GM21723 (cell line): ENCODE measurements at regions not wholly inside any gene's neighbourhood (a gene's known extent, or its start where the extent isn't known, plus 50 kb on each side); places are given as distances from the start of the nearest gene placed in this dataset.
"Not testable (repeated sequence)": the region's sequence is repeated elsewhere in the genome, so short reads cannot be mapped to it uniquely, and the experiment has no call there.

ENCODE experiments used
- ATAC-seq: cut with Tn5 transposase; IDR thresholded peaks from one replicate; pipeline ENCODE4 v1.9.1; 2021; ENCODE audit warnings: mild to moderate bottlenecking, moderate library complexity; ENCODE audit not compliant: unreplicated experiment

GRCh38 chr5:82661933-82662332, 383.8 kb upstream of the RPS23 start:
- no peak for ATAC-seq

- ATAC-seq = no peak
Observed at GRCh38 chr5:82661462-82661861, 383.3 kb upstream of the RPS23 start.

GRCh38 chr5:82659115-82659514, 381.0 kb upstream of the RPS23 start:
- no peak for ATAC-seq

DNA sequence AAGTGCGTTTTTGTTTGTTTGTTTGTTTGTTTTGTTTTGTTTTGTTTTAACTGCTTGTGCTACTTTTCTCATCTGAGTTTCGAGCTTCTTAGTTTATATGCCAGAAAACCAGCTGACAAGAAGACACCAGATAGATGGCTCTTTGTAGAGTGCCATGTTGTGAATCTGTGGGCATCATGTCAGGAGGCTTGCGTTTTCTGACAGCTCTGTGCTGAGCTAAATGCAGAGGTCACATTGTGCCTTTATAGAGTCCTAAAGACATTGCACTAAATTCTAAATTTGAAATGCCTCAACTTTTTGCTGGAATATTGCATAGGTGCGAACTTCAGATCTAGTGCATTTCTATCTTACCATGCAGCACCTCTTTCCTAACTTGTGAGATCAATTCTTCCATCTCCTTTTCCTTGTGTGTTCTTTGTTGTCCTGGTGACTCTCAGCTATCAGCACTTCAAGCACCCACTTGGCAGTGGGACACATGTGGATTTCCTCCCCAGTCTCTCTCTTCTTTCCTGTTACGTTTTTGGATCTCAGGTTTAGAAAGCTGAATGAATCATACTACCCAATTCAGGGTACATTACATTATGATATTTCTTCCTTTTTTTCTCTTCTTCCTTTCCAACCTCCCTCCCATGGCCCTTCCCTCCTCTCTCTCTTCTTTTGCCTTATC, 379.0 kb upstream of the RPS23 start:
- no peak for ATAC-seq

DNA sequence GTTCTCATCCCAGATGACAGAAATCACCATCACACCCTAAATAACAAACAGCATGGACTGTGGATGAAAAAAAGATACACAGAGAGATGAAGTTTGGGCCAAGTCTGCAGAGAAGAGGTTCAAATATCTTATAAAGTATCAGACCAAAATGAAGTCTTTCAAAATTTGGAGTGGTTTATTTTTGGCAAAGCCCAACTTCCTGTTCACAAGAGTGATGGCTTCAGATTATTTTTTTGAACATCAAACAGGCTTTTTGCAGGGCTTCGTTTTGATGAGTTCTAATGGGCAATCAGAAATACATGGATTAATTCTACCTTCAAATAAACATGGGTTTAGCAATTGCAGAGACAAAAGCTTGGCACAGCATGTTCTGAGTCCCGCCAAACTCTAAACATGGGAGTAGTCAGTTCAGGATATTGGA, 378.2 kb upstream of the RPS23 start:
- no peak for ATAC-seq

GRCh38 chr5:82655078-82655477, 376.9 kb upstream of the RPS23 start:
- ATAC-seq = no peak

DNA sequence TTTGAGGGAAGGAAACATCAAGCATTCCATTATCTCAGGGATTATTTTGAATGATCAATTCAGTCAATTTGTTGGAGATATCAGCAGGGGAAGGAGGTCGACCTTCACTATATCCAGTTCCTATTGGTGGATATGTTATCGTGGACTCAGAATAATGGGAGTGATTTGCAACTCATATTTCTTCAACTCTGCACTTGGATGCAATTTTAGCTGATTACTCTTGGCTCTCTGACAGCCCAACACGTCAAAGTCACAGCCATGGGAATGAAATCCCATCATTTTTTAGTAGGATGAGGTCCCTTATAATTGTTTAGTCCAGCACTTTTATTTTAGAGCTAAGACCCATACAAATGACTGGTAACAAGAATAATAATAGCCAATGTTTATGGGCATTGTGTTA, 371.8 kb upstream of the RPS23 start:
- ATAC-seq = no peak

DNA sequence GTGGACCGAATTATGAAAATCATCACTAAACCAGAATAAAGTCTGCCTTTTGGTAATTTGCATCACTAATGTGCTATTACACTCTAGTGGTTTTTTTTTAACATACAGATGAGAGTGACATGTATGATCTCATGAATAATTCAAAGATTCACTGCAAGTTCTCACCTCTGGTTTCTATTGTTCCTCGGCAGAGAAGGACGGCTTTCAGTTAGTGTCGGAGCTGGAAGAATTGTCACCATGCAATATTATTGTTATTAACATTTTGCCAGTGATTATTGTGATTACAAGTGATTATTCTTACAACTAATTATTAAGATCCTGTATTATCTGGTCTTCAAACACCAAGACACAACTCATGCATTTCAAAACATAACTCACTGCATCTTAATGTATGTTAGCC, 366.6 kb upstream of the RPS23 start:
- no peak for ATAC-seq

GRCh38 chr5:82644229-82644628, 366.1 kb upstream of the RPS23 start:
- no peak for ATAC-seq

- no peak for ATAC-seq
Observed at GRCh38 chr5:82642313-82642712, 364.2 kb upstream of the RPS23 start.

- ATAC-seq = no peak
Observed at GRCh38 chr5:82641331-82642003, 363.3 kb upstream of the RPS23 start.

- no peak for ATAC-seq
Observed at GRCh38 chr5:82640916-82641315, 362.8 kb upstream of the RPS23 start.

GRCh38 chr5:82639393-82640144, 361.4 kb upstream of the RPS23 start:
- ATAC-seq = no peak

- no peak for ATAC-seq
Observed at GRCh38 chr5:82636591-82636990, 358.4 kb upstream of the RPS23 start.

DNA sequence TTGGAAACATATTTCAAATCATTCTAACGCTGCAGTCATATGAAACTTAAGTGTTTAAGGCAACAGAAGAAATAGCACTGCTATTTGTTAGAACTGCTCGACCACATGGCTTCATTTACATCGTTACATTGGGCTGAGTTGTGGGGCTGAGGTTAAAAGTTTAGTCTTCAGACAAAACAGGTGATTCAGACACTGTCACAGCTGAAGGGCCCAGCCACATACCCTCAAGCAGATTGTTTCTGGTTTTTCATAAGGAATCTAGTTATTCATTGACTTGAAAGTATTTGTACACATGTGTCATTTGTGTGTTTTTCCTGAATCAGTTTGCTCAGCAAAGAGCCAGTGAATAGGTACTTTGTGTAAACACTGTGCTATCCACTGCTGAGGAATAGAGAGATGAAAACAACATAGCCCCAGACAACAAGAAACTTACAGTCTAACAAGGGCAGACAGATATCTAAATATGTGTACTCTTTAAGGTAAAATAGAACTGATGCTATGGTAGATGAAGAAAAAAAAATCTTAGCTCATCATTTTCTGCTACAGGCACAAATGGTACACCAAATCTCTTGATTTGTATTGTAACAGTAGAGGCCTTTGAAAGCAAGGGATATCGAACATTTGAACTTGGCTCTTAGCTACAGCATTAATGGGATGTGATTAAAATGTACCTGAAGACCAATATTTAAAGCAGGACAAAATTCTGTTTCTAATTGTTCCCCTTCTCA, 357.6 kb upstream of the RPS23 start:
- no peak for ATAC-seq

DNA sequence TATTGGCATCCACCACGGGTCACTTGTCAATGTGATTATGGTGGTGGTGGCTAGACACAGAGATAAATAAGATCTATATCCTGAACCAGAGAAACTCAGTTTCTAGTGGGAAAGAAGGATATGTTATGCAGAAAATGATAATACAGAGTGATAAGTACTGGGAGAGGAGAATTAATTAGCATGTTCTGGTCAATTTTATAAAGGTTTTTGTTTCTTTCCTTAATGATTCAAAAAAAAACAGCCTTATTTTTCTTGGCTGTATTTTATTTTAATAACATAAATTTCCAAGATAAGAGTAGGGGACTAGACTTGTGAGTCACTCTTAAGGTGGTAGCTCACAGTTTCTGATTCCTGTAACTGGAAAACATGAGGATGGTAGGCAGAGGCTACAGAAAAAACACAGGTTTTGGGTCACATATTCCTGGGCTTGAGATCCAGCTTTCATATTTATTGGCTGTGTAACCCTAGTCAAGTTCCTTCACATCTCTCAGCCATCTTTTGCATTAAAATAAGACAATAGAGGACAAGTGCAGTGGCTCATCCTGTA, 350.3 kb upstream of the RPS23 start:
- no peak for ATAC-seq

GRCh38 chr5:82626905-82627591, 348.9 kb upstream of the RPS23 start:
- not testable (repeated sequence) for ATAC-seq

GRCh38 chr5:82626012-82626411, 347.9 kb upstream of the RPS23 start:
- ATAC-seq = not testable (repeated sequence)

DNA sequence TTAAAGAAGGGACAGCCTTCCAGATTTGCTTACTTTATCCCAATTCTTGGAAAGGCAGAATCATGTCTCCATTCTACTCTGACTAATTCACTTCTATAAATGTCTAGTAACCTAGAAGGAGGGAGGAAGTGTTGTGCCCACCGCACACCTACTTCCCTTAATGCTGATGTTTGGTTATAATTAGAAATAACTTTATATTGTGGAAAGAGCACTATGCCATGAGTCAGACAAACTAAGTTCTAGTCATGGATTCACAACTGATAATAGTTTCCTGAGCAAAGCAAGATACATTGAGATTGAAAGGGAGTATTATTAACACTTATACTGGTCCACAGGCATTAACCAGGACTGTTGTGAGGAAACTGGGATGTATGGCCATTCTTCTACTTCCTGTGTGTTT, 345.9 kb upstream of the RPS23 start:
- no peak for ATAC-seq

- no peak for ATAC-seq
Observed at GRCh38 chr5:82622711-82623514, 344.8 kb upstream of the RPS23 start.
